ENCODE measurements at regions not wholly inside any gene's neighbourhood (a gene's known extent, or its start where the extent isn't known, plus 50 kb on each side); places are given as distances from the start of the nearest gene placed in this dataset.

- ChIA-PET POLR2A (no interaction called here), CTCF (no interaction called here)
- TF ChIP-seq, protein P1, sequence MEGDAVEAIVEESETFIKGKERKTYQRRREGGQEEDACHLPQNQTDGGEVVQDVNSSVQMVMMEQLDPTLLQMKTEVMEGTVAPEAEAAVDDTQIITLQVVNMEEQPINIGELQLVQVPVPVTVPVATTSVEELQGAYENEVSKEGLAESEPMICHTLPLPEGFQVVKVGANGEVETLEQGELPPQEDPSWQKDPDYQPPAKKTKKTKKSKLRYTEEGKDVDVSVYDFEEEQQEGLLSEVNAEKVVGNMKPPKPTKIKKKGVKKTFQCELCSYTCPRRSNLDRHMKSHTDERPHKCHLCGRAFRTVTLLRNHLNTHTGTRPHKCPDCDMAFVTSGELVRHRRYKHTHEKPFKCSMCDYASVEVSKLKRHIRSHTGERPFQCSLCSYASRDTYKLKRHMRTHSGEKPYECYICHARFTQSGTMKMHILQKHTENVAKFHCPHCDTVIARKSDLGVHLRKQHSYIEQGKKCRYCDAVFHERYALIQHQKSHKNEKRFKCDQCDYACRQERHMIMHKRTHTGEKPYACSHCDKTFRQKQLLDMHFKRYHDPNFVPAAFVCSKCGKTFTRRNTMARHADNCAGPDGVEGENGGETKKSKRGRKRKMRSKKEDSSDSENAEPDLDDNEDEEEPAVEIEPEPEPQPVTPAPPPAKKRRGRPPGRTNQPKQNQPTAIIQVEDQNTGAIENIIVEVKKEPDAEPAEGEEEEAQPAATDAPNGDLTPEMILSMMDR (IDR thresholded peaks at IDR 0.05; ENCODE audit: low read depth, low read length): no peak
- no peak for DNase-seq (ENCODE audit: low read depth, low spot score)
- Histone ChIP-seq H3K27ac (ENCODE audit: low read depth, low read length) (no peak overlapping the region), H3K9me3 (ENCODE audit: control insufficient read depth, insufficient read depth, low read length) (peaks cover 4% of the 10 kb centered on the region; the same call in 1 of the 2 replicates), H3K4me3 (ENCODE audit: low read depth, low read length) (no peak overlapping the region), H3K27me3 (ENCODE audit: control insufficient read depth, insufficient read depth, low read length) (no peaks in the 10 kb centered on the region)
These were observed 341.0 kb downstream of the SOX2 start for GRCh38 chr3:182052757-182053156.

- ChIA-PET CTCF (no interaction called here), POLR2A (no interaction called here)
- Histone ChIP-seq H3K9me3 (ENCODE audit: control insufficient read depth, insufficient read depth, low read length) (peaks cover 3% of the 10 kb centered on the region; the same call in 1 of the 2 replicates), H3K27ac (ENCODE audit: low read depth, low read length) (no peak overlapping the region), H3K4me3 (ENCODE audit: low read depth, low read length) (no peak overlapping the region), H3K27me3 (ENCODE audit: control insufficient read depth, insufficient read depth, low read length) (no peaks in the 10 kb centered on the region)
- TF ChIP-seq, protein P1 (IDR thresholded peaks at IDR 0.05; ENCODE audit: low read depth, low read length): no peak
- no peak for DNase-seq (ENCODE audit: low read depth, low spot score)
These were observed 346.8 kb downstream of the SOX2 start for GRCh38 chr3:182058488-182058887.

GRCh38 chr3:182063742-182064141 lies 352.0 kb downstream of the SOX2 start:
- H3K4me3 ChIP-seq (ENCODE audit: low read depth, low read length): no peak overlapping the region
- no peak for DNase-seq (ENCODE audit: low read depth, low spot score)
- TF ChIP-seq, protein P1 (IDR thresholded peaks at IDR 0.05; ENCODE audit: low read depth, low read length): no peak
- CTCF ChIA-PET: no interaction called here
- POLR2A ChIA-PET: no interaction called here
- no peaks in the 10 kb centered on the region; the same call in 1 of the 2 replicates for H3K9me3 ChIP-seq (ENCODE audit: control insufficient read depth, insufficient read depth, low read length)
- H3K27me3 ChIP-seq (ENCODE audit: control insufficient read depth, insufficient read depth, low read length): no peaks in the 10 kb centered on the region
- no peak overlapping the region for H3K27ac ChIP-seq (ENCODE audit: low read depth, low read length)

DNA sequence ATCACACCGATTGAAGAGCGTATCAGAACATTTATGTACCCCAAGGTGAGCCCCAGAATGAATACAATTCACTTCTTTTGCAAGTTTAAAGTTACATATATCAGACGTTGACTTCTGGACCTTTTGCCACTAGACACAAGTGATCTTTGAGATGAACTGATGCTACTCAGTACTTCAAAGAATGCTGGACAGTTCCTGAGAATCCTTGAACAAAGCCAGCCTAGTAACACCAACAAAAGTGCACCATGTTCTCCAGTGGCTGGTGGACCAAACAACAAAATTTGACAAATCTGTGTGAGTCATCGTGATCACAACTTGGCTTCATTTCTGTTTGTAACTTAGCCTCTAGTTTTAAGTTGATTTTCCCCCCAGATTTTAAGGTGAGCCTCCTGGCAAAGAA lies 355.7 kb downstream of the SOX2 start:
- CTCF ChIA-PET: no interaction called here
- POLR2A ChIA-PET: no interaction called here
- DNase-seq (ENCODE audit: low read depth, low spot score): no peak

DNA sequence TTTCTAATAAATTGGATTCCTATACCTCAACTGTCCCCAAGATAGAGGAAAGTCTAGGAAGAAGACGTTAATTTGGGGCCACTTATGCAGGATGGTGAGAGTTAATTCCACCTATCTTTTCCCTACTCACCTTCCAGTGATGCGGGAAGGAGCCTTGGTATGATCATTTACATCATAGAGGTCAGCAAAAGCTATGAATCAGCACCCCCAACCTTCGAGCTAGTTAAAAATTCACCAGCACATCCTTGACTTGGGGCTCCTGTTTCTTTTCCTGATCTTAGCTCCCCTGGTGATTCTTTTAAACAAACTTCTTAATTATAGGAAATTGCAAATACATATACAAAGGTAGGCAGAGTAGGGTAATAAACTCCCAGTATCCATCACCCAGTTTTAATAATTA lies 366.6 kb downstream of the SOX2 start:
- no peaks in the 10 kb centered on the region for H3K27me3 ChIP-seq (ENCODE audit: control insufficient read depth, insufficient read depth, low read length)
- no peak for DNase-seq (ENCODE audit: low read depth, low spot score)
- TF ChIP-seq, protein P1 (IDR thresholded peaks at IDR 0.05; ENCODE audit: low read depth, low read length): no peak
- peaks cover 5% of the 10 kb centered on the region for H3K9me3 ChIP-seq (ENCODE audit: control insufficient read depth, insufficient read depth, low read length)
- CTCF ChIA-PET: no interaction called here
- H3K27ac ChIP-seq (ENCODE audit: low read depth, low read length): no peak overlapping the region
- no peak overlapping the region for H3K4me3 ChIP-seq (ENCODE audit: low read depth, low read length)
- POLR2A ChIA-PET: no interaction called here

More for the DNA sequence above, 355.7 kb downstream of the SOX2 start:
- TF ChIP-seq, protein P1 (IDR thresholded peaks at IDR 0.05; ENCODE audit: low read depth, low read length): no peak
- Histone ChIP-seq H3K9me3 (ENCODE audit: control insufficient read depth, insufficient read depth, low read length) (peaks cover 4% of the 10 kb centered on the region; the same call in 1 of the 2 replicates), H3K27ac (ENCODE audit: low read depth, low read length) (no peak overlapping the region), H3K4me3 (ENCODE audit: low read depth, low read length) (no peak overlapping the region), H3K27me3 (ENCODE audit: control insufficient read depth, insufficient read depth, low read length) (no peaks in the 10 kb centered on the region)
